GM20431 (cell line): ENCODE measurements at regions not wholly inside any gene's neighbourhood (a gene's known extent, or its start where the extent isn't known, plus 50 kb on each side); places are given as distances from the start of the nearest gene placed in this dataset.
"Not testable (repeated sequence)": the region's sequence is repeated elsewhere in the genome, so short reads cannot be mapped to it uniquely, and the experiment has no call there.

Experiments used
- in situ Hi-C: fragments of 300-500 bp; cut with MseI, MboI; formaldehyde crosslinking; loops from one replicate; pipeline ENCODE4 v1.15.0; 2020; ENCODE audit warnings: low sequenced_read_pairs; ENCODE audit not compliant: unreplicated experiment

DNA sequence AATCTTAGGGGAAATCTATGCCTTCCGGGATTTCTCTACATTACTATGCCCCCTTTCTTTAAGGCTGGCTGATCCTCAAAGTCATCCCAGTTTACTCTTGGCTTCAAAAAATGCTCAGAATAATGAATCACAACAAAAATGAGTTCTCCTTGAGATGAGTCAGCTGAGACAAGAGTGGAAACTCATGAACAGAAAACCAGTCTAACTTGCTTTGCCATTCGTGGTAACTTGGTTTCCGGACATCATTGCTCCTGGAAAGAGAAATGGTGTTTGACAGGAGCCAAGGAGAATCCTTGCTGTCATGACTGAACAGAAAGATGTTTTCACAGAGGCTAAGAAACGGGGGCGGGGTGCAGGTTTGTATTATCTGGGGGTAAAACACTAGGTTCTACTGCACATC, 435.6 kb upstream of the DYNLRB2 start:
- in situ Hi-C loops = no loop called here

DNA sequence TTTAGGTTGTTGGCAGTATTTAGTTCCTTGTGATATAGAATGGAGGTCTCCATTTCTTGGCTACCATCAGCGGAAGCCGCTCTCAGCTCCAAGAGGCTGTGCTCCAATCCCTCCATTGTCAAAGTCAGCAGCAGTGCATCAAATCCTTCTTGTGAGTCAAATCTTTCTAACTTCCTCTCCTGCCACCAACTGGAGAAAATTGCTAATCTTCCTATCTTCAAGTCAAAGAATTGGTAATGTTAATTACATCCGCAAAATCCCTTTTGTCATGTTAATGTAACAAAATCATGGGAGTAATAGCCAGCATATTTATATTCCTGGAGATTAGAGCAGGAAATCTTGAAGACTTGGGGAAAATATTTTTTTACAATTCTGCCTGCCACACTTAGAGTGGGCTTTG, 436.4 kb upstream of the DYNLRB2 start:
- in situ Hi-C loops = no loop called here

DNA sequence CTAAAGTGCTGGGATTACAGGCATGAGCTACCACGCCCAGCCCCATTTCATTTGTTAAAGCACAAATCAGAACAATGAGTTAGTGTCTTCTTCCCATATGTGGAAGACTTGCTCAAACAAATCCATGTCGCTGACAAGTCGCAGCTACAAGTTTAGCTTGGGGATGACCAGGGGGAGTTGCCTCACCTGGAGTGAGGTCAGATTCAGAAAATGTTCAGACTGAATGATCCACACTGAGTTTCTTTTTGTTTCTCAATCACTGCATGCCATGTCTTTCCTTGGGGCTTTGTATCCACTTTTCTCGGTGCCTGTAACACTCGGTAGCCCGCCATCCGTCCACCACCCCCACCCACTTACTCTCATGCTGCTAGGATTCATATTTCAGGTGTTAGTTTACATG, 437.3 kb upstream of the DYNLRB2 start:
- in situ Hi-C loops = no loop called here

DNA sequence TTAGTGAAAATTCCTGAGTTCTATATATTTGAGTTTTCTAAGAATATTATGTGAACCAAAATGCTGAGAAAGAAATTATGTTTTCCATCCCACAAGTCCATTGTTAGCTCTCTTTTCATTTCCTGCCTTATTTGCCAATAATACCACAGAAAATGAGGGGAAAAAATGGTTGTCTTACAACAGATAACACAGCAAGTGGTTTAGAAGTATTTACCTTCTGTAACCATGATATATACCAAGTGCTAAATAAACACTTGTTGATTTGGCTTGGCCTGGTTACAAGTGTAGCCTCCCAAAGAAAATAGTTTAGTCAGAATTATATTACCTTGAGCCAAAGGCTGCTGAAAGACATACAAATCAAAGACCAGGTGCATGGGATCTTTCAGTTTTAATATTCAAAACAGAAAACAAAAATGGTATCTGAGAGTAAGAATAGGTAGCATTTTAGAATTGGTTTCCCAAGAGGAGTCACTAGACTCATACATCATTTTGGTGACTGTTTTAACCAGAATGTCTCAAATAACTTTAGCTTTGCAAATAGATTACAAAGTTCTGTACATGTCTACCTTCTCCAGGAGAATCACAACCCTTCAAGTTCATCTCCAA, 439.8 kb upstream of the DYNLRB2 start:
- in situ Hi-C loops = no loop called here

DNA sequence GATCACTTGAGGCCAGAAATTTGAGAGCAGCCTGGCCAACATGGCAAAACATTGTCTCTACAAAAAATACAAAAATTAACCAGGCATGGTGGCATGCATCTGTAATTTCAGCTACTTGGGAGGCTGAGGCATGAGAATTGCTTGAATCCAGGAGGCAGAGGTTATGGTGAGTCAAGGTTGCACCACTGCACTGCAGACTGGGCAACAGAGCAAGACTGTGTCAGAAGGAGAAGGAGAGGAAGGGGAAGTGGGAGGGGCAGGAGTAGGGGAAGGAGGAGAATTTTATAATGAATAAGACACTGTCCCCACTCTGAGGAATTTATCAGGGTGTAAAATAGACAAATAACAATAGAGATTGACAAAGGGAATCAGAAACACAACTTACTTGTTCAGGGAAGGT, 440.6 kb upstream of the DYNLRB2 start:
- in situ Hi-C loops = no loop called here

DNA sequence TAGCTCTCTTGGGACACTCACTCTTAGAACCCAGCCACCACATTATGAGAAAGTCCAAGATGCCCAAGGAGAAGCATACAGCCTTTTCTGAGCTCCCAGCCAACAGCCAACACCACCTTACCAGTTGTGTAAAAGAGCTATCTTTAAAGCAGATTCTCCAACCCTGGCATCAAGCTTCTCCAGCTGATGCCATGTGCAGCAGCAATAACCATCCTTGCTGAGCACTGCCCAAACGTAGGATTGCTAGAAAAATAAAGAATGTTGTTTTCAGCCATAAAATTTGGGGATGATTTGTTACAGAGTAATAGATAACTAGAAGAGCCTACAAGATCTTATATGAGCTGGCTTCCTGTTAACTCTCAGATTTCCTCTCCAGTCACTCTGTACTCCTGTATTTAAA, 443.7 kb upstream of the DYNLRB2 start:
- in situ Hi-C loops = no loop called here

DNA sequence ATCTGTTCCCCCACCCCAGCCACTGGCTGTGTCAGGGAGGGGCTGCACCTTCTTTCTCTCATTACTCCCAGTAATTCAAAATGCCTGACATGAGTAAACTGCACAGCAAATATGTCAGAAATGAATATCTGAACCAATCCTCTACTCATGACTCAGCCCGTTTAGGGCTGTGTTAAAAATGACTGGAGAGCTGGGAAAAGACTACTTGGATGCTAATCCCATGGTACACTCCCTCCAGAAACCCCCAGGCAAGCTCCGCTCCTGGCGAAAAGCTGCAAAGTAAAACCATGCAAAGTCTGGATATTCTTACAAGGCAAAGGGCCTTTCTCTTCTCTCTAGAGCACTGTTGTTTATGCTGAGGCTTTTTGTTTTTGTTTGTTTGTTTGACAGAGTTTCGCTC, 448.1 kb upstream of the DYNLRB2 start:
- in situ Hi-C loops = no loop called here

DNA sequence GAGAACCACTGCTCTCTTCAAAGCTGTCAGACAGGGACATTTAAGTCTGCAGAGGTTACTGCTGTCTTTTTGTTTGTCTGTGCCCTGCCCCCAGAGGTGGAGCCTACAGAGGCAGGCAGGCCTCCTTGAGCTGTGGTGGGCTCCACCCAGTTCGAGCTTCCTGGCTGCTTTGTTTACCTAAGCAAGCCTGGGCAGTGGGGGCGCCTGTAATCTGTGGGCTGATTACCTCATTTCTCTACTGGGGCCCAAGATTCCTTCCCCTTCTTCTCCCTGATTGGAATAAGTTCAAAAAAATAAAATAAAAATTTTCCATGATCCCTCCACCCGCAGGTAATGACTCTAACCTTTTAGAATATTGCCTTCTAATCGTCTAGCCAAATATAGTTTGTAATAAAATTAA, 449.3 kb upstream of the DYNLRB2 start:
- in situ Hi-C loops = not testable (repeated sequence)

DNA sequence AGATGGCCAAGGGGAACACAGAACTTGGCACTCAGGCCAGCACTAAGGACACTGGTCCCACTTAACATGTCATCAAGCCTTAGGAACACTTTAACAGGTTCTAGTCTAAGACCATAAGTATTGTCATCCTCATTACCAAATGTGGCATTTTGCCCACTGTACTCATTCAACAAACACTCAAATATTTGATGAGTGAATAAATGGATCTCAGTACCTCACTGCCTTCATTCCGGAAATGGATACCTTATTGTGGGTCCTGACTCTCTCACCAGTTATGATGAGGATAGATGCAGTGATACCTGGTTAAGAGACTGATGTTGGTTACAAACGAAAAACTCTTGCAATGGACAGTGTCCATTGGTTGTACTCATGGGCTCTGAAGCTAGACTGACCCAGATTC, 455.2 kb upstream of the DYNLRB2 start:
- in situ Hi-C loops = no loop called here

DNA sequence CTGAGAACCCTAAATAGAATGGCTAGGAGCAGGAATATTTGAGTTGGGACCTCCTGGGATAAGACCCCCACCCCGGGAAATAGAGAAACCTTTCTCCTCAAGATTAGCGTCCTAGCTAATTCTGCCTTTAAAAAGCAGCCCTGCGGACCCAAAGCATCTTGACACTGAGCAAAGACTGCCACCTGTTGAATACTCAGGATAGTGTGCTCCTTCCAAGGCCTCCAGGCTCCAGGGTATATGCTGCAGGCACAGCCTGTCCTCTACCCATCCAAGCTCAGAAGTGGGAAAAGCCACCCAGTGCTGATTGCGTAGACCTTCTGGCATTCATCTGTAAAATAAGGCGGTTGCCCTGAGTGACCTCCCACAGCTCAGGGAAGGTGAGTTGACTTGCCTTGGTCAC, 456.2 kb upstream of the DYNLRB2 start:
- in situ Hi-C loops = no loop called here

DNA sequence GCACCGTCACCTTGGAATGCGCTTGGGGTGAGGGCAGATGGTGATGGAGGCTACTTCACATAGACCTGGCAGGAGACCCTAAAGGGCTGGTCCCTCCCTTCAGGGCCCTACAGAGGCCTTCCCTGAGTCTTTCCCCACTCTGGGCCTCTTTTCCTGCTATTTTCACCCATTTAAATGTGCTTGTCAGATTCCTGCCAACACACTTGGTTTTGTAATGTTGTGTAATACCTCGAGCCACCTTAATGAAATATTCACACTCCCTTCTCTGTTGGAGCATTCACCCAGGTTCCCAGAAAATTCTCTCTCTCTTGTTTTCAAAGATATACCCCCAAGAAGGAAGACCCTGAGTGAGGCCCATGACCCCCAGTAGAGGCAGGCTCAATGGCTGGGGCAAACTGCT, 456.6 kb upstream of the DYNLRB2 start:
- in situ Hi-C loops = no loop called here

DNA sequence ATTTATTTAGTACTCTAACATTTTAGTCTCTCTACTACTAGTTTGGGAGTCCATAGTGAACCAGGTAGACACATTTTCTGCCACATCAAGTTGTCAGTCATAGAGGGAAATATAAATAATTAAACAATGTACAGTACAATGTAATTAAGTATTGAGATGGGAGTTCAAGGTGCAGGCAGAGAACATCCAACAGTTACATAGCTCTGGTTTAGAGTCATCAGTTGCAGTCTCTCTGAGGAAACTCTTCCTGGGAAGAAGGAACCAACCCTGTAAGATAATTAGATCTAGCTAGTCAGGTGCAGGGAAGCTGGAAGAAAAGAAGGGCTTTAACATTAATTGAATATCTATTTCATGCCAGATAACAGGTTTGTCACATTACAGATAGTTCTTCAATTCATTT, 457.9 kb upstream of the DYNLRB2 start:
- in situ Hi-C loops = no loop called here

DNA sequence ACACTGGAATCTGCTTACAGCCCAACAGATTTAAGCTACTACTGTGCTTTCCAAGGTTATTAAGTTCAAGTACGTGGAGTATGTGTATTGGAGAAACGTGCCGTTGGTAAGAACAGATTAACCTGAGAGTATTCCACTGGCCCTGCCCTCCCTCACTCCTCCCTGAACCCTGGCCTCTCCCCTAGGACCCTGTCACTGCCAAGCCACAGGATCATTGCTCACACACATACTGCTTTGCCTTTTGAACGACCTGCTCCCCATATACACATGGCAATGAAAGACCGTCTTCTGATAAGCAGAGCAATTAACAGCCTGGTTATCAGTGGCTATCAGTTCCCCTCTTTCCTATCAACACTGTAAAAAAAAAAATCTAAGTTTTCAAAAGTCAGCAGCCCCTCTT, 458.9 kb upstream of the DYNLRB2 start:
- in situ Hi-C loops = no loop called here

DNA sequence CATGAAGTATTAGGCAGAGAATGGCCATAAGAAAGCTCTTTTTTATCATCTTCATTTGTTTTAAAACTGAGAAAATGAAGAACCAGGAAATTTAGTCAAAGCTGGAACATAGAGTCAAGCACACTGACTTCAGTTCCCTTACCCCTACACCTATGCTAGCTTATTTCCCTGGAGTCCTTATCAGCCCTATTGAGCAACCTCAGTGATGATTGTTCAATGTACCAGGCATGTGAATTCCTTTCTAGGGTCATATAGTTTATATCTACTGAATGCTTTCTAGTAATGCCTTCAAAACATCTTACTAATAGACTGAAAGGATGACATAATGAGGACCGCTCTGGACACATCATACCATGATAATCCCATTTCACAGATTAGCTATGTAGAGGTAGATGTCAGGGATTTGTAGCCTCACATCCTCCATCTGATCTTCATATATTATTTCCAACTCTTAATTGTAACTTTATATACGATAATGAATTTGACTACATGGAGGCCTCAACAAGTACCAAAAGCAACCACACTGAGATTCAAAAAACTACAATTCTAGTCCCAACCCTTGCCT, 460.4 kb upstream of the DYNLRB2 start:
- in situ Hi-C loops = no loop called here

DNA sequence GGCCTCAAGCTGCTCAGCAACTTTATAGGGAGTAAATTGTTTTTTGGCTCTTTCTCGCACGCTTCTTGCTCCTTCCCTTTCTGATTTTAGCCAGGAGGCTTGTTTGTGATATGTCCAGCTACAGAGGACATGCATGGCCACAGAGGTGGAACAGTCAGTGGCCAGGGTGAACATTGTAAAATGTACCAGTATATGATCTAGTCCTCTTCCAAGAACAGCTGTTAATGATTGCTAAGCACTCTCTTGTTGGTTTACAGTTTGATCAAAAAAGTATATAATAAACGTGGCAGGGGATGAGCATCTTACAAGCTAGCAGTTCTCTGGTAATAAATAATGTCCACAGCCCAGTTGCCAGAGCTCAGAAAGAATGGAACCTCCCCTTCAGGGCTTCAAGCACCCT, 461.7 kb upstream of the DYNLRB2 start:
- in situ Hi-C loops = no loop called here

DNA sequence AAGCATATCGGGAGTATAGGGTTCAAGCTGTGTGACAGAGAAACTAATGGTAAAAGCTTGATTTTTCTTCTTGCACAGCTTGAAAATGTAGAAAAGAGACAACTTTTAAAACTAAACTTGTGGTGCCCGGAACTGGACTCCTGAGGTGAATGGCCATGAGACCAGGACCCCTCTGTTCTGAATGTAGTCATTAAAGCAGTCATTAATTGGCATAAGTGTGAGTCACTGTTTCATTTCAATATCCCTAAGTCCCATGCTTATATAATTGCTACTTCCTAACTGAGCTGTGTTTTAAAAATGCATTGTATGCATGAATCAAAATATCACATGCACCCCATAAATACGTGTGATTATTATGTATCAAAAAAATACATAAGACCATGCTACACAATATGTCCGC, 463.1 kb upstream of the DYNLRB2 start:
- in situ Hi-C loops = no loop called here

DNA sequence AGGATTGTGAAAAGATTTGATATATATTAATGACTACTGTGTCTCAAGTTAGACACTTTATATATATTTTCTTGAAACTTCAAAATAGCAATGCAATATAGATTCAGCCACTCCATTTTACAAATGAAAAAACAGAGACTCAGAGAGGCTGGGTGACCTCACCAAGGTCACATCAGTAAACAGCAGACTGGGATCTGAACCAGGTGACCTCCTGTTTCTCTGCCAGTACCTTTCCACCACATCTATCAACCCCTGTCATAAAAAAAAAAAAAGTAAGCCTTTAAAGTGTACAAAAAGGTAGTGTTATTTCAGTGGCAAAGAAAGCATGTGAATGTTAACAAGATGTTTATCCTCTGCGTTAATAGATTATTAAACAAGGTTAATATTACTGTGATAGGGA, 466.5 kb upstream of the DYNLRB2 start:
- in situ Hi-C loops = no loop called here

DNA sequence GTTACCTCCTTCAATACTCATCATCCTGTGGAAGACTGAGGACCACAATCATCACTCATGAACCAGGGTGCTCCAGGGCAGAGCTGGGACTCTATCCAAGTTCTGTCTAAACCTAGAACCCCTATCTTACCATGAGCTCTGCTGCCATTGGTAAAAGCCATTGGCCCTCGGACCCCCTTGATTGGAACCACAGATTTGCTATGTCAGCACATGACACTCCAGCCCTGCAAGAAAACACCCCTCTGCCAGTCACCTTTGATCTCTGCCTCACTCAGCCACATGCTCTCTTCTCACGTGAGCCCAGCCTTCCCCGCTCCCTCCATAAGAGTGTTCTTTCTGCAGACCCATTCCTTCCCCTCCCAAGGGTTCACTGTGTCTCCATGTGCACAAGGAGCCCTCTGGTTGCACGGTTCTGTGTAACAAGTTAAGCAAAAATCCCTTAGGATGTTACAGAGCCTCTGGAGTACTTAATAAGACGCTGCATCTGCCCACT, 468.8 kb upstream of the DYNLRB2 start:
- in situ Hi-C loops = no loop called here

DNA sequence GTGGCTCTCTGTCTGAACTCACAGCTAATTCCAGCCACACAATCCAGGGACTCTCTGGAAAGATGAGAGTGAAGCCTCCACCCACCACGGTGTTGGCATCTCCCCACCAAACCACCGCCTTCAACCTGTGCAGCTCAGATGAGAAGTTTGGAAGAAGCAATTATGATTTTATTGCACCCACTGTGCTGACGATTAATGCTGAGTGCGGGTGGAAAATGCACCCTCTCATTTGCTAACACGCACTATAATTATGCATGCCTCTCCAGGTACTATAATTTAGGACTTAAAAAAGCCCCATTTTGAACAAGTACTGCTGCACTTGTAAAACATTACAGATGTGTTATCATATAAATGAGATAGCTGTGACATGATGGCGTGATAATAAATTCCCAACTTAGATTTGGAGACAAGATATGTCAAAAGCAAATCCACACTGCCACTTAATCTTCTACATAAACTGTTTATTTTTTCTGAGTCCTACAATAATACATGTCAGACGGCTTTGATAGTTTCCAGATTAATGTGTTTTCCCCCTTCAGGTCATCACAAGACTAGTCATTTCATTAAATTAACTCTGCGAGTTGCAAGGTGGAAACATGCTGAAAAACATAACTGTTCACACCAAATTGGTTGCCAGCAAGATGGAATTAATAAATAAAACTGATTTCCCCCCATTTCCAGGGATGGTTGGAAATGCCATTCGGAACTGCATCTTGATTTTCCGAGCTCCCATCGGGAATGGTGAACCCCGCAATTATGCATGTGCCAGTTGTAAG, 466.5 kb upstream of the MAF start:
- in situ Hi-C loops = no loop called here

DNA sequence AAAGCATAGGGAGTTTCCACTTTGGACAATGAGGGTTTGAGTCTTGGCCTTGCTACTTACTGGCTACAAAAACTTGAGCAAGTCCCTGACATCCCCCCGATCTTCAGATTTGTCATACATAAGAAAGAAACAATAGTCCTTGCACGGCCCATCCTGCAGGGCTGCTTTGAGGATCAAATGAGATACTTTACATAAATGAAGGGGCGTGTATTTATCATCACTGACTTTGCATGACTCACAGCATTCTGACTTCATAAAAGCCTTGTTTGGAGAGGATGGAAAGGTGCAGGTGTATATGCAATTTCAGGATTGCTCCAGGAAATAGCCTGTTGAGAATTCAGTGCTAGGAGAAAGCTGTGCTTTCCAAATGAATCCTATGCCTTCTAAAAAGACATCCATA, 465.0 kb upstream of the MAF start:
- in situ Hi-C loops = no loop called here

DNA sequence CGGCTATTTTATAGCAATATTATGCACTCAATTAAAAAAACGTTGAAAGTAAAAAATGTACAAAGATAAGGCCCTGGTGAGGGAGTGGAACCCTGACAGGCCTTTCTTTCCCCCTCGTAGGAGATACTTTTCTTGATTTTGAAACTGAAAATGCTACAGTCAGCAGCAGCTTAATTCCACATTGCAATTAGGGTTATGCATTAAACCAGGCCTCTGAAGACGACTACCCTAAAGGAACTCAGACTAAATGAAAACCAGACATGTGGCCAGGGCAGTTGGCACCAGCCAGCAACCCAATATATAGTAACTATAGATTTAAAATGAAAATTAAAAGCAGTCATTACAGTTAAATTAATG, 463.2 kb upstream of the MAF start:
- in situ Hi-C loops = no loop called here
